Endothelial cell of umbilical vein (primary cell): ENCODE measurements at regions not wholly inside any gene's neighbourhood (a gene's known extent, or its start where the extent isn't known, plus 50 kb on each side); places are given as distances from the start of the nearest gene placed in this dataset.

Source experiments
- BruUV-seq: library from RNA; stranded (reverse); fragments of 400-500 nt; replicated peaks from 2 replicates; lab custom pipeline; 2021; lab: Mats Ljungman, UMichigan
- CTCF ChIA-PET: fragments of 300-600, 350-600 bp; sonication (Branson Sonifier 250); formaldehyde crosslinking; loops from one replicate; lab custom pipeline; 2021; ENCODE audit warnings: antibody characterized with exemption, inconsistent platforms; lab: Charles Lee
- POLR2A ChIA-PET: fragments of 300-600, 350-600 bp; sonication (Branson Sonifier 250); formaldehyde crosslinking; loops from one replicate; lab custom pipeline; 2021; ENCODE audit warnings: antibody characterized with exemption, inconsistent platforms; lab: Charles Lee
- DNase-seq: peaks from one replicate; pipeline ENCODE4 v3.0.0-alpha.2; 2011; ENCODE audit warnings: low read depth, low spot score
- FAIRE-seq: peaks from 2 replicates; lab custom pipeline; 2011; peaks lifted over from hg19 to GRCh38; lab: Jason Lieb, UNC
- H2AFZ ChIP-seq: 2 replicates; pipeline ENCODE4 v1.6.0; 2012; ENCODE audit warnings: low read depth, low read length, control low read depth, inconsistent platforms
- H3K27ac ChIP-seq: 2 replicates; pipeline ENCODE4 v1.5.1; 2011; ENCODE audit warnings: low read depth, mild to moderate bottlenecking, control low read depth, low read length, moderate library complexity; ENCODE audit not compliant: insufficient read depth
- H3K27me3 ChIP-seq, 2 experiments: 2 replicates each; pipeline versions ENCODE4 v1.6.0 to v1.6.1; 2011; ENCODE audit warnings: low read length in 2 of 2, mixed read lengths in 1 of 2; ENCODE audit not compliant: control insufficient read depth in 2 of 2, insufficient read depth in 2 of 2
- H3K36me3 ChIP-seq, 2 experiments: 2 replicates in 1 of 2; 3 replicates in 1 of 2; pipeline ENCODE4 v1.5.1; 2011; ENCODE audit warnings: low read length in 2 of 2, mild to moderate bottlenecking in 1 of 2, moderate library complexity in 1 of 2; ENCODE audit not compliant: control insufficient read depth in 2 of 2, insufficient read depth in 2 of 2; ENCODE audit errors: extremely low read depth in 1 of 2
- H3K4me1 ChIP-seq: 3 replicates; pipeline ENCODE4 v1.5.1; 2011; ENCODE audit warnings: mild to moderate bottlenecking, low read length; ENCODE audit not compliant: control insufficient read depth, insufficient read depth; ENCODE audit errors: extremely low read depth
- H3K4me2 ChIP-seq: 2 replicates; pipeline ENCODE4 v1.6.1; 2011; ENCODE audit warnings: low read length, control low read depth, mixed read lengths; ENCODE audit not compliant: insufficient read depth
- H3K4me3 ChIP-seq, 3 experiments: fragments of 200-600 bp in 1 of 3; sonication (generic), shearing (Covaris generic) in 1 of 3; replicated peaks in 1 of 3; 2 replicates each; pipeline ENCODE4 v1.5.1; 2011 to 2016; ENCODE audit warnings: control low read depth in 3 of 3, low read length in 3 of 3, mild to moderate bottlenecking in 2 of 3, inconsistent platforms in 1 of 3, low read depth in 1 of 3, moderate library complexity in 1 of 3; ENCODE audit not compliant: insufficient read depth in 1 of 3
- H3K79me2 ChIP-seq: 2 replicates; pipeline ENCODE4 v1.6.0; 2012; ENCODE audit warnings: low read length, inconsistent platforms; ENCODE audit not compliant: control insufficient read depth, insufficient read depth
- H3K9ac ChIP-seq: replicated peaks from 2 replicates; pipeline ENCODE3; 2011; ENCODE audit warnings: low read length, control low read depth; ENCODE audit not compliant: insufficient read depth; ENCODE audit errors: extremely low read depth
- H3K9me1 ChIP-seq: replicated peaks from 3 replicates; pipeline ENCODE4 v1.6.0; 2011; ENCODE audit warnings: mild to moderate bottlenecking, low read length; ENCODE audit not compliant: control insufficient read depth, insufficient read depth; ENCODE audit errors: extremely low read depth
- H3K9me3 ChIP-seq: replicated peaks from 2 replicates; pipeline ENCODE4 v1.5.1; 2012; ENCODE audit warnings: low read length, inconsistent platforms; ENCODE audit not compliant: control insufficient read depth, insufficient read depth
- H4K20me1 ChIP-seq: replicated peaks from 2 replicates; pipeline ENCODE3; 2011; ENCODE audit warnings: mild to moderate bottlenecking, low read length; ENCODE audit not compliant: control insufficient read depth, insufficient read depth; ENCODE audit errors: extremely low read depth
- FOS ChIP-seq: IDR thresholded peaks from 2 replicates; pipeline ENCODE4 v1.6.1; 2011; ENCODE audit warnings: mild to moderate bottlenecking, low read length, moderate library complexity, borderline replicate concordance; ENCODE audit not compliant: insufficient read depth
- GATA2 ChIP-seq: IDR thresholded peaks from 2 replicates; pipeline ENCODE4 v1.7.0; 2011; ENCODE audit warnings: low read depth, mild to moderate bottlenecking, moderate library complexity, mixed read lengths, low read length; ENCODE audit not compliant: insufficient read length, insufficient read depth
- MAX ChIP-seq: IDR thresholded peaks from 2 replicates; pipeline ENCODE4 v1.6.1; 2011; ENCODE audit not compliant: insufficient read depth, insufficient read length
- MYC ChIP-seq: IDR thresholded peaks from one replicate; pipeline ENCODE4 v1.6.1; 2011; ENCODE audit warnings: mild to moderate bottlenecking, low read depth, low read length
- POLR2A ChIP-seq: IDR thresholded peaks from 2 replicates; pipeline ENCODE4 v1.6.1; 2012; ENCODE audit warnings: low read depth, mild to moderate bottlenecking, control low read depth, low read length
- dilution Hi-C: fragments of 300-500 bp; cut with MboI; formaldehyde crosslinking; loops from one replicate; pipeline ENCODE4 v1.15.0; 2019; ENCODE audit warnings: low sequenced_read_pairs; ENCODE audit not compliant: extremely low pct_ligation_motif_present
- intact Hi-C: fragments of 100-400 bp; cut with micrococcal nuclease; formaldehyde crosslinking; loops from one replicate; pipeline ENCODE4 v1.10.0; 2022
- TF ChIP-seq, protein P1 (sequence below), 2 donors: IDR thresholded peaks; 1 replicate in 1 of 2; 2 replicates in 1 of 2; pipeline ENCODE4 v1.5.1; 2011; ENCODE audit warnings: low read length in 2 of 2, mild to moderate bottlenecking in 2 of 2, moderate library complexity in 2 of 2, control low read depth in 1 of 2, inconsistent platforms in 1 of 2, low read depth in 1 of 2; ENCODE audit not compliant: insufficient read depth in 1 of 2; ENCODE audit errors: extremely low read depth in 1 of 2

GRCh38 chr1:94741996-94742395, 78.2 kb upstream of the SLC44A3 start:
- FAIRE-seq (no peak), DNase-seq (no peak)
- Histone ChIP-seq H3K4me1 (peaks cover 6% of the 10 kb centered on the region), H3K27ac (no peak overlapping the region), H3K79me2 (no peaks in the 10 kb centered on the region), H3K4me3 (no peak overlapping the region), H2AFZ (no peak overlapping the region), H3K27me3 (no peaks in the 10 kb centered on the region), H4K20me1 (no peaks in the 10 kb centered on the region), H3K4me2 (no peak overlapping the region), H3K9me3 (no peaks in the 10 kb centered on the region), H3K9ac (no peak overlapping the region), H3K36me3 (no peaks in the 10 kb centered on the region), H3K9me1 (no peaks in the 10 kb centered on the region)
- CTCF ChIA-PET = no interaction called here
- intact Hi-C loops = no loop called here
- BruUV-seq = no TSS peak
- POLR2A ChIA-PET = no interaction called here
- TF ChIP-seq MYC (no peak), GATA2 (no peak)
- dilution Hi-C loops = no loop called here

GRCh38 chr1:94741510-94741909, 78.6 kb upstream of the SLC44A3 start:
- DNase-seq (no peak), FAIRE-seq (no peak)
- intact Hi-C loops (no loop called here), dilution Hi-C loops (no loop called here)
- H4K20me1 ChIP-seq = no peaks in the 10 kb centered on the region
- ChIA-PET POLR2A (no interaction called here), CTCF (no interaction called here)
- BruUV-seq = no TSS peak
- no peaks in the 10 kb centered on the region for H3K27me3 ChIP-seq
- H2AFZ ChIP-seq = peak overlapping the region; percentile 31
- H3K9me3 ChIP-seq = no peaks in the 10 kb centered on the region
- H3K4me1 ChIP-seq = peaks cover 11% of the 10 kb centered on the region
- no peak overlapping the region for H3K4me2 ChIP-seq
- H3K9ac ChIP-seq = no peak overlapping the region
- no peak for TF ChIP-seq MYC
- TF ChIP-seq, protein P1, sequence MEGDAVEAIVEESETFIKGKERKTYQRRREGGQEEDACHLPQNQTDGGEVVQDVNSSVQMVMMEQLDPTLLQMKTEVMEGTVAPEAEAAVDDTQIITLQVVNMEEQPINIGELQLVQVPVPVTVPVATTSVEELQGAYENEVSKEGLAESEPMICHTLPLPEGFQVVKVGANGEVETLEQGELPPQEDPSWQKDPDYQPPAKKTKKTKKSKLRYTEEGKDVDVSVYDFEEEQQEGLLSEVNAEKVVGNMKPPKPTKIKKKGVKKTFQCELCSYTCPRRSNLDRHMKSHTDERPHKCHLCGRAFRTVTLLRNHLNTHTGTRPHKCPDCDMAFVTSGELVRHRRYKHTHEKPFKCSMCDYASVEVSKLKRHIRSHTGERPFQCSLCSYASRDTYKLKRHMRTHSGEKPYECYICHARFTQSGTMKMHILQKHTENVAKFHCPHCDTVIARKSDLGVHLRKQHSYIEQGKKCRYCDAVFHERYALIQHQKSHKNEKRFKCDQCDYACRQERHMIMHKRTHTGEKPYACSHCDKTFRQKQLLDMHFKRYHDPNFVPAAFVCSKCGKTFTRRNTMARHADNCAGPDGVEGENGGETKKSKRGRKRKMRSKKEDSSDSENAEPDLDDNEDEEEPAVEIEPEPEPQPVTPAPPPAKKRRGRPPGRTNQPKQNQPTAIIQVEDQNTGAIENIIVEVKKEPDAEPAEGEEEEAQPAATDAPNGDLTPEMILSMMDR (IDR thresholded peaks at IDR 0.05; ENCODE audit: extremely low read depth in 1 of 2, insufficient read depth in 1 of 2, low read depth in 1 of 2, low read length in 2 of 2) = no peak
- TF ChIP-seq POLR2A = no peak
- no peak for TF ChIP-seq FOS
- TF ChIP-seq MAX = no peak
- no peaks in the 10 kb centered on the region for H3K36me3 ChIP-seq
- H3K79me2 ChIP-seq = no peaks in the 10 kb centered on the region
- no peaks in the 10 kb centered on the region for H3K9me1 ChIP-seq
- H3K27ac ChIP-seq = no peak overlapping the region
- no peak overlapping the region for H3K4me3 ChIP-seq
